ENCODE measurements at regions not wholly inside any gene's neighbourhood (a gene's known extent, or its start where the extent isn't known, plus 50 kb on each side); places are given as distances from the start of the nearest gene placed in this dataset.

DNA sequence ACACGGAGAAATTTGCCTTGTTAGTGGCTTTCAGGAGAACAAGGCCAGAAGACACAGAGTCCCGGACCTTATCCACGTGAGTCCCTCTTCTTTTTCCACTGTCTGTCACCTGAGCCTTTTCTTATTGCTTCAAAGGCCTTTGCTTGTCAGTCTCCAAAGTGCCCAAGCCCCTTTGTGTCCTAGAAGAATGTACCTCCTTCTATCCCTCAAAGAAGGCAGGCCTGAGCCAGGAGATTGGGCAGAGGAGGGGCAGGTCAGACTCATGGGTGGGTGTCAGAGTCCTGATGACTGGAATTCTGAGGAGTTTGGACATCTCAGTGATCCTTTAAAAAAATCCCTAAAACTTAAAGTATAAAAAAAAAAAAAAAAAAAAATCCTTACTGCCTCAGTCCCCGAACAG is 299.6 kb upstream of the NCAM1 start:
- Histone ChIP-seq H3K4me1 (no peaks in the 10 kb centered on the region), H3K36me3 (no peaks in the 10 kb centered on the region), H3K27ac (no peak overlapping the region), H3K27me3 (no peaks in the 10 kb centered on the region), H3K9me3 (no peaks in the 10 kb centered on the region), H3K9ac (ENCODE audit: low read depth in 2 of 2, low read length in 2 of 2) (no peak overlapping the region), H3K4me3 (no peak overlapping the region)
- intact Hi-C loops (cut with DNase I) = no loop called here
- TF ChIP-seq, protein P1, sequence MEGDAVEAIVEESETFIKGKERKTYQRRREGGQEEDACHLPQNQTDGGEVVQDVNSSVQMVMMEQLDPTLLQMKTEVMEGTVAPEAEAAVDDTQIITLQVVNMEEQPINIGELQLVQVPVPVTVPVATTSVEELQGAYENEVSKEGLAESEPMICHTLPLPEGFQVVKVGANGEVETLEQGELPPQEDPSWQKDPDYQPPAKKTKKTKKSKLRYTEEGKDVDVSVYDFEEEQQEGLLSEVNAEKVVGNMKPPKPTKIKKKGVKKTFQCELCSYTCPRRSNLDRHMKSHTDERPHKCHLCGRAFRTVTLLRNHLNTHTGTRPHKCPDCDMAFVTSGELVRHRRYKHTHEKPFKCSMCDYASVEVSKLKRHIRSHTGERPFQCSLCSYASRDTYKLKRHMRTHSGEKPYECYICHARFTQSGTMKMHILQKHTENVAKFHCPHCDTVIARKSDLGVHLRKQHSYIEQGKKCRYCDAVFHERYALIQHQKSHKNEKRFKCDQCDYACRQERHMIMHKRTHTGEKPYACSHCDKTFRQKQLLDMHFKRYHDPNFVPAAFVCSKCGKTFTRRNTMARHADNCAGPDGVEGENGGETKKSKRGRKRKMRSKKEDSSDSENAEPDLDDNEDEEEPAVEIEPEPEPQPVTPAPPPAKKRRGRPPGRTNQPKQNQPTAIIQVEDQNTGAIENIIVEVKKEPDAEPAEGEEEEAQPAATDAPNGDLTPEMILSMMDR (IDR thresholded peaks at IDR 0.05) = no peak
- DNase-seq = no peak

- intact Hi-C loops (cut with DNase I) = no loop called here
- H3K27me3 ChIP-seq = no peaks in the 10 kb centered on the region
- TF ChIP-seq, protein P1 (IDR thresholded peaks at IDR 0.05) = no peak
- DNase-seq = no peak
- H3K9me3 ChIP-seq = no peaks in the 10 kb centered on the region
- no peak overlapping the region for H3K27ac ChIP-seq
- no peak overlapping the region for H3K4me3 ChIP-seq
- H3K36me3 ChIP-seq = no peaks in the 10 kb centered on the region
- no peaks in the 10 kb centered on the region for H3K4me1 ChIP-seq
- no peak overlapping the region for H3K9ac ChIP-seq (ENCODE audit: low read depth in 2 of 2, low read length in 2 of 2)
Observed at GRCh38 chr11:112662554-112662953, 298.7 kb upstream of the NCAM1 start.

GRCh38 chr11:112663947-112664634 is 297.1 kb upstream of the NCAM1 start:
- Histone ChIP-seq H3K27me3 (no peaks in the 10 kb centered on the region), H3K9ac (ENCODE audit: low read depth in 2 of 2, low read length in 2 of 2) (no peak overlapping the region), H3K4me1 (no peaks in the 10 kb centered on the region), H3K4me3 (no peak overlapping the region), H3K27ac (no peak overlapping the region), H3K36me3 (no peaks in the 10 kb centered on the region), H3K9me3 (no peaks in the 10 kb centered on the region)
- intact Hi-C loops (cut with DNase I) = no loop called here
- no peak for DNase-seq
- TF ChIP-seq, protein P1 (IDR thresholded peaks at IDR 0.05) = no peak

DNA sequence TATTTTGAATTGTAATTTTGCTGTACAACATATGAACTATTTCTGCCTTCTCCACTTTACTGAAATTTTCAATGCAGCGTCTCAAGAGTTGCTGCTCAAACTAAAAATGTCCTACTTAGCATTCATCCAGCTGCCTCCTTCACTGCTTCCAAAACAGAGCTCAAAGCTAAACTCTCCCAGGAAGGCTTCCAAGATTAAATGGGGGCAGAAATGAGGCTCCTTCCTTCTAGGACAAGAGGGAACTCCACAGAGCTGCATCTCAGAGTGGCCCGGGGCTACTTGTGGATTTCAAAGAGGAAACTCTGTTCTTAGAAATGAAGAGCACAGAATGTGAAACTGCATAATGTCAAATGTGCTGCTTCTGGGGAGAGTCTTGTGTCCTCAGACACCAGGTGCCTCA is 295.9 kb upstream of the NCAM1 start:
- H3K9me3 ChIP-seq = no peaks in the 10 kb centered on the region
- intact Hi-C loops (cut with DNase I) = no loop called here
- no peak overlapping the region for H3K9ac ChIP-seq (ENCODE audit: low read depth in 2 of 2, low read length in 2 of 2)
- TF ChIP-seq, protein P1 (IDR thresholded peaks at IDR 0.05) = no peak
- H3K27ac ChIP-seq = no peak overlapping the region
- no peak for DNase-seq
- H3K27me3 ChIP-seq = no peaks in the 10 kb centered on the region
- no peaks in the 10 kb centered on the region for H3K36me3 ChIP-seq
- no peak overlapping the region for H3K4me3 ChIP-seq
- H3K4me1 ChIP-seq = no peaks in the 10 kb centered on the region

DNA sequence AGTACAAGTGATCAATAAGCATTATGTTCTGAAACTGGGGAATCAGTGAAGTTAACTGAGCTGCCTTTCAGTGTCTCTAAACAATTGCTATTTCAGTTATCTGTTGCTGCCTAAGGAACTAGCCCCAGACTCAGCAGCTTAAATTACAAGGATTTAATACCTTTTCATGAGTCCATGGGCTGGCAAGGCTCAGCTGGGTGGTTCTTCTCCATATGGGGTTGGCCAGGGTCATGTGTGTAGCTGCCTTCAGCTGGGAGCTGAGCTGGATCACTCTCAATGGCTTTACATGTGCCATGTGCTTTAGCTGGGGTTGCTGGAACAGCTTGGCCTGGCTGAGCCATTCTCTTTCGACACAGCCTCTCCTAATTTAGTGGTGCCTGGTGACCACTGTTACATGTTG is 295.0 kb upstream of the NCAM1 start:
- no peak overlapping the region for H3K27ac ChIP-seq
- H3K9me3 ChIP-seq = no peaks in the 10 kb centered on the region
- intact Hi-C loops (cut with DNase I) = no loop called here
- H3K4me1 ChIP-seq = no peaks in the 10 kb centered on the region
- TF ChIP-seq, protein P1 (IDR thresholded peaks at IDR 0.05) = no peak
- H3K9ac ChIP-seq (ENCODE audit: low read depth in 2 of 2, low read length in 2 of 2) = no peak overlapping the region
- DNase-seq = no peak
- no peaks in the 10 kb centered on the region for H3K36me3 ChIP-seq
- H3K4me3 ChIP-seq = no peak overlapping the region
- H3K27me3 ChIP-seq = no peaks in the 10 kb centered on the region

Data from colonic mucosa (tissue), 4 donors.